ENCODE measurements at regions not wholly inside any gene's neighbourhood (a gene's known extent, or its start where the extent isn't known, plus 50 kb on each side); places are given as distances from the start of the nearest gene placed in this dataset.

DNA sequence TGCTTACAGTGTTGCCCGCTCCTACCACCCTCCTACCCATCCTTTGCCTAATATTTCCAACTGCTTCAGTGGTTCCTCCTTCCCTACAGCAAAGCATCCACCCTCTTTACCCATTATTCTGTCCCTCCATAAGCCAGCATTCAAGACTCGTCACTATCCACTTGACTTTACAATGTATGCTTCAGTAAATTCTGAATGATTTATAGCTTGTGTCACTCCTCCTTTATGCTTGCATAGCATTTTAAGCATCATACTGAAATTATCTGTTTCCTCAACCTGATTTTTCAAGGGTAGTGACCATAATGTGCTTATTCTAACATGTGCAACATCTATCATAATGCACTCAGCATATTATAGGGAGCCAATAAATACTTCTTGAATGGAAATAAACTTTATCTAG, 365.5 kb downstream of the RAB28 start:
- DNase-seq = no peak

DNA sequence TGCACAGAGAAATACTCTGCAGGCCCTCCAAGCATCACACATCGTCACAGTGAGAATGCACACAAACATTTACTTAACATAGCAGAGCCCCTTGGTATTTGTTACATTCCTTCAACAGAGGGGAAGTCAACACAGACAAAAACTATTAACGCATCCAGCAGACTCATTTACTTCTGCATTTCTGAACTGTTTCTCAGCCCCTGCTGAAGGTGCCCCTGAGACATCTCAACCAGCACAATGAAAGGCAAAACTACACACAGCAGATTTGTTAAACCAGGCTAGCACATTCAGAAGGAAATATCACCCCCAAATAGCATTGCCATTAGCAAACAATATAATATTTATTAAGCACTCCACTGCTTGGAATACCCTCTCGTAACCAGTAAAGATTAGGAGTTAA, 367.0 kb downstream of the RAB28 start:
- DNase-seq = no peak

DNA sequence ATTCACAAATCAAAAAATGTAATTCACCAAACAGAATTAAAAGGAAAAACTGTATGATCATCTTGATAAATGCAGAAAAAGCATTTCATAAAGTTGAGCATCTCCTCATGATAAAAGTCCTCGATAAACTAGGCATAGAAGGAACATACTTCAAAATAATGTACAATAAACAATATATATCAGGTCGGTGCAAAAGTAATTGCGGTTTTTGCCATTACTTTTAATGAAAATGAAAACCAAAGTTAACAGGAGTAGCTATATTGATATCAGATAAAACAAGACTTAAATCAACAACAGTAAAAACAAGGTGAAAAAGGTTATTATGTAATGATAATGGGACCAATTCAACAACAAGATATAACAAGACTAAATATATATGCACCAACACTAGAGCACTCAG, 372.1 kb downstream of the RAB28 start:
- DNase-seq = no peak

DNA sequence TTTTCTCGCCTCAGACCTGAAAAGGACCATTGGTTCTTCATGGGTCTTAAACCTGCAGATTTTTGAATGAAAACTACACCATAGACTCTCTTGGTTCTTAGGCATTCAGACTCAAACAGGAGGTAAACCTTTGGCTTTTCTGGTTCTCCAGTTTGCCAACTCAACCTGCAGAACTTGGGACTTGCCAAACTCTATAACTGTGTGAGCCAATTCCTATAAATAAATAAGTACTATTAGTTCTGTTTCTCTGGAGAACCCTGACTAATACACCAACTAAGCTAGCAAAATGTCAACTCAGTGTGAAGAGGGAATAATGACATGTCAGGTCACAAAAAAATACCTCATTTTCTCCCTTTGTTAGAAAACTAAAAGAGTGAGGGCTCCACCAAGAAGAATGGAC, 374.6 kb downstream of the RAB28 start:
- DNase-seq = no peak

DNA sequence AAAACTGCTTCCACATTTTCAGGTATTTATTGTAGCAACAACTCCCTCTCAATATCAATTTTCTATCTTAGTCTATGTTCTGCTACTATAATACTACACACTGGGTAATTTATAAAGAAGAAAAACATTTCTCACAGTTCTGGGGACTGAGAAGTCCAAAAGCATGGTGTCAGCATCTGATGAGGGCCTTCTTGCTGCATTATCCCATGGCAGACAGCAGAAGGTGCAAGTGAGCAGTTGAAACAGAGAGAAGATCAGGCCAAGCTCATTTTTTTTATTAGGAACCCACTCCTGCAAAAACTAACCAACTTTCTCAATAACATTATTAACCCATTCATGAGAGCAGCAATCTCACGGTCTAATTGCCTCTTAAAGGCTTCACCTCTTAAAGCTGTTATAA, 376.0 kb downstream of the RAB28 start:
- DNase-seq = no peak

DNA sequence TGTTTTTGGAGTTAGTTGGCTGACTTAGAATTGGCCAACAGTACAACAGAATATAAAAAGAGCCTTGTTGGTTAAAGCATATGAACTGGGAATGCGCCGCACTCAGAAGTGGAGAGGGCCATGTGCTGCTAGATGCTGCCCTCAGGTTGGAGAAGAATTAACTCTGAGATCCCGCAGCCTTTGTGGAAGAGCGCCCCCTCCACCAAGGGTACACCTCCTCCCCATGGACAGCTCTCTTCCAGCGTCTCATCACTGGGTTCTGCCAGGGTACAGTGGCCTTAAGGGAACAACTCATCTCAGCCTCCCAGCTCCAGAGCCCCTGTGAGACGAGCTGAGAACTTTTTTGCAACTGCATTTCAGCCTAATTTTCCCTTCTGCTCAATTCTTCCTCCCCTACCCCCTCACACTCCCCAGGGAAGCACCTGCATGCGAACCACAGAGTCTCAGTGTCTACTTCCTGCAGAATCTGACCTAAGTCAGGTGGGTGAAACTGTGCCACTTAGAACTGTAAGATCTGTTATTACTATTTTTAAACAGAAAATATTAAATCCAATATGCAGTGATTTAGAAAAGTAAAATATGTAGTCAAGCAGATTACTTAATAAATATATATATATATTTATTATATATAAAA, 380.6 kb downstream of the RAB28 start:
- DNase-seq = no peak

DNA sequence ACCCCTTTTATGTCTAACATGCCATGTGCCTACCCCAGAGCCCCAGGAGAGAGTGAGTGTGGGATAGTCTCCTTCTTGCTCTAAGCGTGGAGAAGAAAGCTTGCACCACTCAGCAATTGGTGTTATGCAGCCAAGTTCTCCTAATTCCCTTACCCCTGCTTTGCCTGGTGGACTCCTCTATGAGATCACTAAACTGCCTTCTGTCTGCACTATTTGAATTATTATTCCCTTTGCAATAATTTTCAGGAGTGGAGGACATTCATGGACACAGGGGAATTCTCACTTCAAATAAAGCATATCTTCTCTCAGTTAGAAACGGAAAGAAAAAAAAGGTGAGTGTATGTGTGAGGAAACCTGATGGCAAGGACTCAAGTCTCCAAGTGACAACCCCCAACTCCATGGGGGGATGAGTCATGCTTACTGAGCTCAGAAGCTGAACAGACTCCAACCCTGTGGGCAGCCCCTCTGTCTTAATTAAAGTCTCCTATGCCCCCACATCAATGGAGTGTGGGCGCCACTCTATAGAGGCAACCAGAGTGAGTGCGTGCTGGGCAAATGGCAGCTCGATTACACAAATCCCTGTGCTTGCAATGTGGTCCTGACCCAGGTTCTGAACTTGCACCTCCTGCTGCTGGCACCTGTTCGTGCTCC, 381.9 kb downstream of the RAB28 start:
- no peak for DNase-seq

DNA sequence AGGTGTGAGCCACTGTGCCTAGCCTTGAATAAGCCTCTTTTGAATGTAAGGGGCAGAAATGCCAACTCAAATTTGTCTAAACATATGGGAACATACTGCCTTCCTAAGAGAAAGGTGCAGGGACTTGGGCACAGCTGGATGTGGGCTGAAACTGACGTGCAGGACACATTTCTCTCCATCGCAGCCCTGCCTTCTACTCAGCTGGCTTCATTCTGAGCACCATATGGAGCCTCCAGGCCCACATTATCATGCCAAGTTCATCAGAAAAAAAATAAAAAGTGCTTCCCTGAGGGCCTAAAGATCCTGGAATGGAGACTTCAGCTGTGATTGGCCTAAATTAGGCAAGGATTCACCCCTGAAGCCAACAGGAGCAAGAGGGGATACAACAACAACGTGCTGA, 386.2 kb downstream of the RAB28 start:
- no peak for DNase-seq

DNA sequence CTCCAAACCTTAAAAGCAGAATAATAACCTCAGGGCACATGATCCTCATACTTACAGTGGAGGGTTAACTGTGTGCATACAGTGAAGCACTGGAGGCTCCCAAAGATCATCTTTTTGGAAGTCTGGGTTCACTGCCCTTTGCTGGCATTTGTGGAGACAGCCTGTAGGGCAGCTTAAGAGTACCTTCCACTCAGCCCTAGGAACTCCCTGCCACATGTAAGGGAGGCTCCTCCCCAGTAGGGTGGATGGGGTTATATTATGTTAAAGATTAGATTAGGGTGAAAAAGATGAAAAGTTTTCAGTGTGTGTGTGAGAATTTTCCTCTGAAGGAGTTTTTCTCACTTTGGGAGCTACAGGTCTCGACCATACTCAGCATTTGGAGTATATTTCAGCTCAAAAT, 388.4 kb downstream of the RAB28 start:
- no peak for DNase-seq

DNA sequence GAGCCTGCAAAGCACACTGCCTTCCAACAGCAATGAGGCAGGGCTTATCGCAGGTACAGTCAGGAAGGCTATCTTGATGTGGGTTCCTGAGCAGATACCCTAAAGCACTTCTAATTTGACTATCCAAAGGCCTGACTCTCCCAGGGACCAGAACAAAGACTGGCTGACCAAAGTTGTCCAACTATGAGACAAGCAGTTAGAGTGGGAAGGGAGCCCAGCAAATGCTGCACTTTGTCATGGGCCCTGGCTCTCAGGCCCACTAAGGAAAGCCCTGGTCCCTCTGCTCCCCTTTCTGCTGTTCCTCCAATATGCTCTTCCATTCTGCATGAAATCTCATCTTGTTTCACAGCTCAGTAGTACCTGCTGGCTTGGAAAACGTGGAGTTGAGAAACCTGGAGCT, 391.0 kb downstream of the RAB28 start:
- no peak for DNase-seq

DNA sequence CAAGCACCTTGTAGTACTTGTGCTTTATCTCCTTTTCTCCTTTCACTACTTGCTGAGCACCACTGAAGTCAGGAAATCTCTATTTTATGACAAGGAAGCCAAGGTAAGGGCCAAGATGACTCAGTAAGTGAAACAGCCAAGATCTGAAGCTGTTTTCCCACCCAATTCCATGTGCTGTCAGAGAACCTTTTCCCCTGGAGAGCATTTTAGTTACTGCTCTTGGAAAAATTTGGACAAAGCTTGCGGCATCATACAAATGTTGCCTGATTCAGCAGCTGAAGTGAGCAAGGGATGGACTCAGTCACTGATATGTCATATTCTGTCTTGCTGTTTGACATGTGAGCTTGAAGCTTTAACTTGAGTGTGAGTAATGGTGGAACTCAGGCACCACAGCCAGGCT, 391.4 kb downstream of the RAB28 start:
- DNase-seq = no peak

DNA sequence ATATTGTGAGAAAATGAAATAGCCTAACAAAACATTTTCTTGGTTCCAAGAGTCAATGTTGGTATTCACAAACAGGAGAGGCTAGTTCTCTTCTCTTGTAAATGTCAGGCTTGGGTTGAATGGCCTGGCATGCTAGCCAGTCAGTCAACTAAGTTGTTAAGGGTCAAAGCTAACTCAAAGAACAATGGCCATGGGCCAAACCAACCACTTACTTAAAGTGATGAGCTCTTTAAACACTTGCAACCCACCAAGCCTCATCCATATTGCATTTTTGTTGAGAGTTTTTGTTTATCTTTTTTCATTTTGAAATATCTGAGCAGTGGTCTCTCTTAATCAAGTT, 394.5 kb downstream of the RAB28 start:
- no peak for DNase-seq

DNA sequence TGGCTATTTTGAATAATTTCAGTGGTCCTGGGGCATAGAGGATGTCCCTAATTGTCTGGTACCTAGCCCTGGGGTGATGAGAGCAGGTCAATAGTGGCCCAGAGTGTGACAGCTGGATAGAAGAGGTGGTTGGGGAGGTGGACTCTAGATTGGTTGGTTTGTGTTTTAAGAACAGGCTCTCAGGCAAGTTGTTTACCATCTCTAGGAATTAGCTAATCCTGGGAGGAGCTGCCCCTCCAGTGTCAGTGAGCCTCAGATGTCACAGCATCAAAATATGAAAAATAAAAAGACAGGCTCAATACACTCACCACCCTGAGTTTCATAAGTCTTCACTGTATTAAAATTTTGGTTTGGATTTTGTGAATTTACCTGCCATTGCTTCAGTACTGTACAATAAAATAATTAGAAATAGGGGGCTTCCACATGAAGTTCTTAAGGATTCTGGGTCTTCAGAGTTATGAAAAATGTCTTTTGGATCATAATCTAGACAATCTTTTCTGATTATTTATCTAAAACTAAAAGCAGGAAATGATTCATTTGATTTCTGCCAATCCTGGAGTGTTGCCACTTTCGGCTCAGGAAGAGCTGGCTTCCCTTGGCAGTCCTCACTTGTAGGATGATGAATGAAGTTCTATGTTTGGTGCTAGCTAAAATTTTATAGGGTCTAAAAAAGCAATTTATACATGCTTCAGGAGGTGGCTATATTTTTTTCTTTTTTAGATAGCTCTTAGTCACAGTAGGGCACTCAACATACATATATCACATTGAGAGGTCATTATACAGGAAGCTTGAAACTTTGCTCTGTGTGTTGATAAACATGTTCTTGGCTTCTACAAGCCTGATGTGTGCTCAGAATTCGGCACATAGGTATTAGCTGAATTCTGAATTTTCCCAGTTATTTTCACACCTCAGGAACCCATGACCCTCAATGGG, 395.1 kb downstream of the RAB28 start:
- no peak for DNase-seq

DNA sequence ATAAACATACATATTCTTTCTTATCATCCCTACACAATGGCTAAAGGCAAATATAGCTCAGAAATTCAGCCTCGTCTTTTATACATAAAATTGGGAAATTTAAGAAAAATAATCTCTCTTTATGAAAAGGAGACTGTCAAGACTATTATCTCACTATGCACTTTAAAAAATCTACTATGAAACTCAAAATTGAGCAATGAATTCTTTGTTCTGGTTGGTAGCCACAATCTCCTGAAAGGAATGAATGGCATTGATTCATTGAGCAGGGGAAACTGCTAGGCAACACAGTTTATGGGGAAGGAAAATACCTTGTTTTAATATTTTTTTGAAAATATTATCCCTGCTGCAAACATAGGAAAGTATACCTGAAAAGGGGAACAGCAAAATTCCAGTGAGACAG, 397.1 kb downstream of the RAB28 start:
- no peak for DNase-seq

DNA sequence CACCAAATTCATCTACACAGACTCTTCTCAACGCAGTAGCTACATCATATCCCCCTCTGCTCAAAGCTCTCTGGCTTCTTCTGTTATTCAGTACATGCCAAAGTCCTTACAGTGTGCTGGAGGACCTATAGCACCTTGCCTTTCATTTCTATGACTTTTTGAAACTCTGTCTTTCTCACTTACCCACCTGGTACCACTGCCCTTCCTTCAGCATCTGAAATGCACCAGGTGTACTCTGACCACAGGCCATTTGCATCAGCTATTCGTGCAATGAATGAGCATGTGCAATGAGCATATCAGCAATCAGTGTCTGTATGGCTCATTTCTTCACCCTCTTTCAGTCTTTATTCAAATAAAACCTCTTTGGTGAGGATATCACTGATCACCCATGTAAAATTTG, 399.9 kb downstream of the RAB28 start:
- DNase-seq = no peak

DNA sequence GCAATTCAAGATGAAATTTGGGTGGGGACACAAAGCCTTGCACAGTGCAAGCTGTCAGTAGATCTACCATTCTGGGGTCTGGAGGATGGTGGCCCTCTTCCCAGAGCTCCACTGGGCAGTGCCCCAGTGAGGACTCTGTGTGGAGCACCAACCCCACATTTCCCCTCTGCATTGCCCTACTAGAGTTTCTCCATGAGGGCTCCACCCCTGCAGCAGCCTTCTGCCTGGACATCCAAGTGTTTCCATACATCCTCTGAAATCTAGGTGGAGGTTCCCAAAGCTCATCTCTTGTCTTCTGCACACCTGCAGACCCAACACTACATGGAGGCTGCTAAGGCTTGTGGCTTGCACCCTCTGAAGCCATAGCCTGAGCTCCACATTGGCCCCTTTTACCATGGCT, 402.3 kb downstream of the RAB28 start:
- no peak for DNase-seq

DNA sequence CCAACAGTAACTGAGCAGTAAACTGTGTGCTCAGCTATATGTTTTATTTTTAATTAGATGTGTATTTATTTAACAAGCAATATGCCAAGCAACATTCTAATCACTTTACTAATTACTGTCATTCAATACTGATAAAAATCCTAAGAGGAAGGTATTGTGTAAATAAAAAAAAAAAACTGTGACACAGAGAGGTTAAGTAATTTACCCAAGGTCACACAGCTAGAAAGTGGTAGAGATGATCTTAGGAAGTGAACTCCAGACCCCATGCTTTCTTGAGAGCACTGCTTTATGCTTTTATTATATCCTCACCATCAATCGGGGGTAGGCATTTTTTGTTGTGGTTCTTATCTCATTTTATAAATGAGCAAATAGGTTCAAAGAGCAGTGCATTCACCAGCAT, 417.1 kb downstream of the RAB28 start:
- DNase-seq = no peak

DNA sequence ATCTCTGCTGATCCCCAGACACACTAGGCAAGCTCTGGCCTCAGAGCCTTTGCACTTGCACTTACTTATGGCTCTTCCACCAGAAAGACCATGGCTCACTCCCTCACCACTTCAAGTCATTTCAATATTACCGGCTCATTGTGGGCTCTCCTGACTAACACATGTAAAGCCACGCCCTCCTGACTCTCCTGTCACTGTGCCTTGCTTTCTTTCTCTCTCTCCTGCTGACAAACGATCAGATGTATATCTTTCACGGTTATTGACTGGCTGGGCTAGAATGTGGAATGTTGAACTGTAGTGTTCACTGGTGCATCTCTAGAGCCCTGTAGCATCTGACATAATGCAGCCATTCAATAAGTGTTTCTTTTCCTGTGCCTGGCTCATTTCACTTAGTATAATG, 425.1 kb downstream of the RAB28 start:
- DNase-seq = no peak

DNA sequence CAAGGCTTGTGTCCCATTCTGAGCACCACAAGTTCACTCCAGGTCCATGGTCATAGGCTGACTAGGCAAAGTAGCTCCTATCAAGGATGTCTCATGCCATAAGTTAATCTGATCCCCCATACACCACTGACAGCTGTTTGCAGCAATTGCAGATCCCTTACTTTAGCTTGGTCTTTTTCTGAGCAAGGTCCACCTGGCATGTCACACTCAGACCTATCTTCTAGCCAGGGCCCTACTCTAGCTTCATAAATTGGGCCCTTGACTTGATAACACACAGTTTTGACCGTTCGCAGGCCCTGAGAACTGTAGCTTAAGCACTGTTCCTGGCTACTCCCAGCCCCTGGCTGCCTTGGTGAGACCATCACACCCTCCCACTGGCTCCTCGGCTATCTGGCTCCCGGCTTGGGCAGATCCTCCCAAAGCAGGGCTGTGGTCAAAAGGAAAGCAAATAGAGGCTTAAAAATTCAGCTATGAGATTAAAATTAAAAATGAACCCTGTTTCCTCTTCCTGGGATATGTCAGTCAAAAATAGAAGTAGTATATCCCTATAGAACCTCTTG, 427.4 kb downstream of the RAB28 start:
- DNase-seq = no peak

DNA sequence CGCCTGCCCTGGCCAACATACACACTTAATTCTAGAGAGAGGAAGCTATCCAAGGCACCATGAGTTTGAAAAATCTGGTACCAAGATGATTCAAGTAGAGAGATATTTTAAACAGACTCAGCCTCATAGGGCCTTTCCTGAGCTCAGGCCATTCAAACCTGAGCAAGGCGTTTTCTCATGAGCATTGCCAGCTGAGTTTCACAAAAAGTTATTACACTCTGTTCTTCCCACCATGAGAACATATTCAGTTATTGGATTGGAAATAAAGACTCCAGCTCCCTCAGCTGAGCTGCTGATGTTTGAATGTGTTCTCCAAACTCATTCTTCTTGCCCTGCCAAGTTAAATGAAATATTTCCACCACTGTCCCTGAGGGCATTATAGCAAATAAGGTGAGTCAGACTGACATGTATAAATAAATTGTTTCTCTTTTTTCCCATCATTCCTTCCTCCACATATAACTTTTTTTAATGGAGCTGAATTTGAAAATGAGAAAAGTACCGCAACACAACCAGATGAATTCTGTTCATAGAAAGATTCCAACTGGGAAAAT, 429.6 kb downstream of the RAB28 start:
- DNase-seq = no peak

DNA sequence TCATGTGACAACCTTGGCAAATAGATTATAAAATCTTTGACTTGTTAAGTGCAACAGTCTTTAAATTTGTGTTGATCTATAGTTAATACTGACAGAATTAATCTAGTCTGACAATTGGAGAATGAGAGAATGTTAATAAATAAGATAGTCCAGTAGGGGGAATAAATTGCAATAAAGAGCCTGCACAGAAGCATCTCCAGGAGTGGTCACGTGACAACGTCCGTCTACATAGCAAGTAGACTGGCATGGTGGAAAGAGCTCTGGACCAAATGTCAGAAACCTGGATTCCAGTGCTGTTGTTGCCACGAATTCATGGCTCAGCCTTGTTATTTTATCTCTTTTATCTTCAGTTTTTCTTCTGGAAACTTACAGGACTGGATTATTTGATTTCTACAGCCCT, 436.5 kb downstream of the RAB28 start:
- DNase-seq = no peak

DNA sequence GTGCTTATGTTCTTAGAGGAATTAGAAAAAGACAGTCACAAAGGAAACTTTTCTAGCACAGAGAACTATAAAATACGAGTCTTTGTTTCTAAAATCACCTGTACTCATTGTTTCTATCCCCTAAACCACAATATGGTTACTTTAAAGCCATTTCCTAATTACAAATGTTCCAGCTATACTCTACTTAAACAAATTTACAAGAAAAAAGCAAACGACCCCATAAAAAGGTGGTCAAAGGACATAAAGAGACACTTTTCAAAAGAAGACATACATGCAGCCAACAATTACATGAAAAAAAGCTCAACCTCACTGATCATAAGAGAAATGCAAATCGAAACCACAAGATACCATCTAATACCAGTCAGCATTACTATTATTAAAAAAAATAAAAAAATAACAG, 447.3 kb downstream of the RAB28 start:
- no peak for DNase-seq

DNA sequence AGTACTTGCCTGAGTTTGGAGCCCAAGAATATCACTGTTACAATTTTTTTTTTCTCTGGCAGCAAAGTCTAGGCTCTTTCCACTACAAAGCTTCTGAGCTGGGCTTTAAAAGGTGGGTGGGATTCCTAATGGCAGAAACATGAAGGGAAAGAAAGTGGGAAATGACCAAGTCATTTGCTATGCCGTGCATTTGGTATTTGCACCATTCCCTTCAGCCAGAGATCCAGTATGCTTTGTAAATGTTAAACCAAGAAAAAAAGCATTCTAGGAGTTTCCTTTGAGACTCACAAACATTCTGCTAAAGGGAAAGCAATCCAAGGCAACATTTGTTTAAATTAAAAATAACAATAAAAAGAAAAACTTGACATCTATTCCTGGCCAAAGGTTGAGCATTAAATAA, 451.2 kb downstream of the RAB28 start:
- no peak for DNase-seq

Data from inflammatory macrophage treated with lipopolysaccharide for 1 hour (primary cell).